H1 (cell line): ENCODE measurements at regions not wholly inside any gene's neighbourhood (a gene's known extent, or its start where the extent isn't known, plus 50 kb on each side); places are given as distances from the start of the nearest gene placed in this dataset.

Experiments
- CBX5 ChIP-seq: fragments of 300-800, 300-1000 bp; sonication (generic); IDR thresholded peaks from 2 replicates; pipeline ENCODE4 v1.7.1; 2016; ENCODE audit warnings: antibody characterized with exemption, low read length, low read depth
- CEBPB ChIP-seq: IDR thresholded peaks from 2 replicates; pipeline ENCODE4 v1.6.1; 2012; ENCODE audit warnings: low read depth, low read length
- POLR2A ChIP-seq, 2 experiments: IDR thresholded peaks; 1 replicate in 1 of 2; 2 replicates in 1 of 2; pipeline ENCODE4 v1.6.1; 2011; ENCODE audit warnings: low read depth in 2 of 2, low read length in 2 of 2, mild to moderate bottlenecking in 2 of 2; ENCODE audit errors: control extremely low read depth in 1 of 2
- POLR2AphosphoS5 ChIP-seq: IDR thresholded peaks from 2 replicates; pipeline ENCODE4 v1.6.1; 2011; ENCODE audit warnings: low read depth, low read length
- RXRA ChIP-seq: IDR thresholded peaks from 2 replicates; pipeline ENCODE4 v1.6.1; 2011; ENCODE audit warnings: low read depth, mild to moderate bottlenecking, low read length, moderate library complexity; ENCODE audit not compliant: insufficient read depth
- SIN3A ChIP-seq, 2 experiments: IDR thresholded peaks in 1 of 2; conservative IDR thresholded peaks in 1 of 2; 2 replicates each; pipeline ENCODE4 v1.6.1; 2011 to 2012; ENCODE audit warnings: low read length in 2 of 2, improper control_type of control experiment in 1 of 2, low read depth in 1 of 2, mild to moderate bottlenecking in 1 of 2
- TAF1 ChIP-seq: IDR thresholded peaks from 2 replicates; pipeline ENCODE4 v1.6.1; 2011; ENCODE audit warnings: mild to moderate bottlenecking, low read depth, low read length
- TEAD4 ChIP-seq: IDR thresholded peaks from 2 replicates; pipeline ENCODE4 v1.6.1; 2012; ENCODE audit warnings: low read depth, low read length, inconsistent platforms, mixed read lengths
- ZNF274 ChIP-seq: IDR thresholded peaks from 2 replicates; pipeline ENCODE4 v1.7.0; 2012; ENCODE audit warnings: low read length, borderline replicate concordance; ENCODE audit errors: extremely low read depth
- TF ChIP-seq, protein P1 (sequence below), 3 experiments: IDR thresholded peaks; 1 replicate in 2 of 3; 2 replicates in 1 of 3; pipeline versions ENCODE4 v1.5.1 to v1.6.1; 2011; ENCODE audit warnings: low read length in 3 of 3, mild to moderate bottlenecking in 3 of 3, inconsistent platforms in 2 of 3, low read depth in 1 of 3, moderate library complexity in 1 of 3; ENCODE audit not compliant: insufficient read depth in 1 of 3; ENCODE audit errors: control extremely low read depth in 1 of 3
- TF ChIP-seq, protein P2 (sequence below): IDR thresholded peaks from 2 replicates; pipeline ENCODE4 v1.6.1; 2011; ENCODE audit warnings: low read length, improper control_type of control experiment

GRCh38 chr3:159733194-159733860 is 255.3 kb upstream of the IL12A start:
- TF ChIP-seq ZNF274: no peak
- TF ChIP-seq CBX5: no peak
- TF ChIP-seq, protein P1, sequence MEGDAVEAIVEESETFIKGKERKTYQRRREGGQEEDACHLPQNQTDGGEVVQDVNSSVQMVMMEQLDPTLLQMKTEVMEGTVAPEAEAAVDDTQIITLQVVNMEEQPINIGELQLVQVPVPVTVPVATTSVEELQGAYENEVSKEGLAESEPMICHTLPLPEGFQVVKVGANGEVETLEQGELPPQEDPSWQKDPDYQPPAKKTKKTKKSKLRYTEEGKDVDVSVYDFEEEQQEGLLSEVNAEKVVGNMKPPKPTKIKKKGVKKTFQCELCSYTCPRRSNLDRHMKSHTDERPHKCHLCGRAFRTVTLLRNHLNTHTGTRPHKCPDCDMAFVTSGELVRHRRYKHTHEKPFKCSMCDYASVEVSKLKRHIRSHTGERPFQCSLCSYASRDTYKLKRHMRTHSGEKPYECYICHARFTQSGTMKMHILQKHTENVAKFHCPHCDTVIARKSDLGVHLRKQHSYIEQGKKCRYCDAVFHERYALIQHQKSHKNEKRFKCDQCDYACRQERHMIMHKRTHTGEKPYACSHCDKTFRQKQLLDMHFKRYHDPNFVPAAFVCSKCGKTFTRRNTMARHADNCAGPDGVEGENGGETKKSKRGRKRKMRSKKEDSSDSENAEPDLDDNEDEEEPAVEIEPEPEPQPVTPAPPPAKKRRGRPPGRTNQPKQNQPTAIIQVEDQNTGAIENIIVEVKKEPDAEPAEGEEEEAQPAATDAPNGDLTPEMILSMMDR (IDR thresholded peaks at IDR 0.05; ENCODE audit: control extremely low read depth in 1 of 3, insufficient read depth in 1 of 3, low read depth in 1 of 3, low read length in 3 of 3): no peak
- TF ChIP-seq POLR2AphosphoS5: no peak
- TF ChIP-seq CEBPB: no peak
- no peak for TF ChIP-seq SIN3A (conservative IDR thresholded peaks at IDR 0.05 in 1 of 2, IDR thresholded peaks at IDR 0.05 in 1 of 2; ENCODE audit: low read depth in 1 of 2, low read length in 2 of 2)
- TF ChIP-seq TEAD4: no peak
- TF ChIP-seq RXRA: no peak
- TF ChIP-seq POLR2A (IDR thresholded peaks at IDR 0.05; ENCODE audit: control extremely low read depth in 1 of 2, low read depth in 2 of 2, low read length in 2 of 2): no peak
- no peak for TF ChIP-seq TAF1
- TF ChIP-seq, protein P2, sequence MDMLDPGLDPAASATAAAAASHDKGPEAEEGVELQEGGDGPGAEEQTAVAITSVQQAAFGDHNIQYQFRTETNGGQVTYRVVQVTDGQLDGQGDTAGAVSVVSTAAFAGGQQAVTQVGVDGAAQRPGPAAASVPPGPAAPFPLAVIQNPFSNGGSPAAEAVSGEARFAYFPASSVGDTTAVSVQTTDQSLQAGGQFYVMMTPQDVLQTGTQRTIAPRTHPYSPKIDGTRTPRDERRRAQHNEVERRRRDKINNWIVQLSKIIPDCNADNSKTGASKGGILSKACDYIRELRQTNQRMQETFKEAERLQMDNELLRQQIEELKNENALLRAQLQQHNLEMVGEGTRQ: no peak
